GM12878 (cell line): ENCODE measurements at regions not wholly inside any gene's neighbourhood (a gene's known extent, or its start where the extent isn't known, plus 50 kb on each side); places are given as distances from the start of the nearest gene placed in this dataset.
A peak's percentile ranks its signal among the peaks of the same experiment; 100 is the strongest.

ENCODE experiments used
- ATAC-seq: fragments of 200-7000 bp; cut with Tn5 transposase; 3 replicates; pipeline ENCODE4 v1.9.1; 2020; ENCODE audit warnings: mild to moderate bottlenecking, moderate library complexity
- BruUV-seq: library from RNA; stranded (reverse); fragments of 400-500 nt; replicated peaks from 2 replicates; lab custom pipeline; 2021; lab: Mats Ljungman, UMichigan
- CTCF ChIA-PET: fragments of 300-600 bp; sonication (Branson Sonifier 250); formaldehyde crosslinking; extraction: SDS; loops from one replicate; lab custom pipeline; 2021; ENCODE audit warnings: inconsistent platforms; lab: Yijun Ruan, JAX
- POLR2A ChIA-PET: fragments of 350-600 bp; formaldehyde crosslinking; extraction: SDS; loops from one replicate; lab custom pipeline; 2021; ENCODE audit warnings: inconsistent platforms; lab: Charles Lee
- RAD21 ChIA-PET: fragments of 300-600 bp; sonication (Branson Sonifier 250); formaldehyde crosslinking; loops from one replicate; lab custom pipeline; 2023; ENCODE audit warnings: antibody characterized with exemption; ENCODE audit not compliant: unreplicated experiment; lab: Charles Lee
- SMC1A ChIA-PET: fragments of 300-600 bp; sonication (Branson Sonifier 250); formaldehyde crosslinking; loops from one replicate; lab custom pipeline; 2023; ENCODE audit not compliant: unreplicated experiment, uncharacterized antibody; lab: Charles Lee
- DNase-seq: peaks from one replicate; pipeline ENCODE4 v3.0.0-alpha.2; 2011; ENCODE audit warnings: low read depth, low spot score
- FAIRE-seq: peaks from 3 replicates; lab custom pipeline; 2011; peaks lifted over from hg19 to GRCh38; lab: Jason Lieb, UNC
- H2AFZ ChIP-seq: 2 replicates; pipeline ENCODE4 v1.6.0; 2011; ENCODE audit warnings: low read depth, low read length, control low read depth; ENCODE audit not compliant: control insufficient read depth
- H3K27ac ChIP-seq: 2 replicates; pipeline ENCODE4 v1.5.1; 2011; ENCODE audit warnings: control low read depth; ENCODE audit not compliant: control insufficient read depth, insufficient read depth
- H3K27me3 ChIP-seq, 2 experiments: replicated peaks in 1 of 2; 2 replicates each; pipeline versions ENCODE4 v1.6.0 to v1.6.1; 2011; ENCODE audit warnings: low read length in 1 of 2; ENCODE audit not compliant: control insufficient read depth in 2 of 2, insufficient read depth in 2 of 2
- H3K36me3 ChIP-seq, 2 experiments: 2 replicates each; pipeline ENCODE4 v1.5.1; 2011; ENCODE audit warnings: low read length in 1 of 2; ENCODE audit not compliant: control insufficient read depth in 2 of 2, insufficient read depth in 2 of 2
- H3K4me1 ChIP-seq: 2 replicates; pipeline ENCODE4 v1.6.1; 2011; ENCODE audit warnings: mild to moderate bottlenecking, low read length, moderate library complexity, mixed read lengths; ENCODE audit not compliant: control insufficient read depth, insufficient read depth
- H3K4me2 ChIP-seq: 2 replicates; pipeline ENCODE4 v1.6.0; 2011; ENCODE audit warnings: control low read depth; ENCODE audit not compliant: control insufficient read depth, insufficient read depth
- H3K4me3 ChIP-seq: fragments of 200-600 bp; sonication (generic); 2 replicates; pipeline ENCODE4 v1.5.1; 2016
- H3K79me2 ChIP-seq: 2 replicates; pipeline ENCODE4 v1.6.0; 2011; ENCODE audit warnings: low read length; ENCODE audit not compliant: control insufficient read depth, insufficient read depth
- H3K9ac ChIP-seq: 2 replicates; pipeline ENCODE4 v1.8.0; 2011; ENCODE audit warnings: low read length, control low read depth, mixed read lengths; ENCODE audit not compliant: control insufficient read depth, insufficient read depth
- H3K9me3 ChIP-seq: replicated peaks from 3 replicates; pipeline ENCODE4 v1.5.1; 2011; ENCODE audit warnings: mild to moderate bottlenecking, low read length; ENCODE audit not compliant: control insufficient read depth, insufficient read depth
- H4K20me1 ChIP-seq: 2 replicates; pipeline ENCODE4 v1.6.0; 2011; ENCODE audit not compliant: control insufficient read depth, insufficient read depth
- ATF3 ChIP-seq: IDR thresholded peaks from 2 replicates; pipeline ENCODE4 v1.6.1; 2011; ENCODE audit warnings: low read depth, mild to moderate bottlenecking, low read length, moderate library complexity, borderline replicate concordance; ENCODE audit errors: extremely low read depth
- BCLAF1 ChIP-seq: fragments of 450-650 bp; IDR thresholded peaks from 2 replicates; pipeline ENCODE4 v1.6.1; 2017; ENCODE audit warnings: antibody characterized with exemption, mild to moderate bottlenecking, moderate library complexity
- CBX5 ChIP-seq: sonication (generic); IDR thresholded peaks from 2 replicates; pipeline ENCODE4 v1.6.1; 2016; ENCODE audit warnings: low read depth, moderate library complexity, mild to moderate bottlenecking, inconsistent platforms
- CTCF ChIP-seq, 3 experiments: IDR thresholded peaks in 2 of 3; conservative IDR thresholded peaks in 1 of 3; 2 replicates each; pipeline ENCODE4 v1.5.1; 2011; ENCODE audit warnings: low read depth in 3 of 3, low read length in 3 of 3, mild to moderate bottlenecking in 3 of 3, control low read depth in 2 of 3, moderate library complexity in 2 of 3, inconsistent platforms in 1 of 3, mixed read lengths in 1 of 3; ENCODE audit not compliant: control insufficient read depth in 2 of 3, insufficient read depth in 1 of 3; ENCODE audit errors: extremely low read depth in 1 of 3
- HDGF ChIP-seq: fragments of 450-650 bp; IDR thresholded peaks from 2 replicates; pipeline ENCODE4 v1.6.1; 2016; ENCODE audit warnings: antibody characterized with exemption
- JUNB ChIP-seq: IDR thresholded peaks from 2 replicates; pipeline ENCODE4 v1.6.1; 2016; ENCODE audit warnings: antibody characterized with exemption, mild to moderate bottlenecking
- NR2F1 ChIP-seq: fragments of 450-650 bp; conservative IDR thresholded peaks from 2 replicates; pipeline ENCODE4 v1.6.1; 2017; ENCODE audit warnings: mild to moderate bottlenecking
- PBX3 ChIP-seq: IDR thresholded peaks from 2 replicates; pipeline ENCODE4 v1.6.1; 2011; ENCODE audit warnings: mild to moderate bottlenecking, low read depth, low read length, moderate library complexity; ENCODE audit not compliant: insufficient replicate concordance
- PML ChIP-seq: IDR thresholded peaks from 2 replicates; pipeline ENCODE4 v1.6.1; 2012; ENCODE audit warnings: low read length, inconsistent platforms
- RAD21 ChIP-seq: IDR thresholded peaks from 2 replicates; pipeline ENCODE4 v1.6.1; 2011; ENCODE audit warnings: mild to moderate bottlenecking, low read depth, low read length, moderate library complexity; ENCODE audit not compliant: insufficient read depth
- SMC3 ChIP-seq: IDR thresholded peaks from 2 replicates; pipeline ENCODE4 v1.6.1; 2011; ENCODE audit warnings: low read length, improper control_type of control experiment, borderline replicate concordance
- TARDBP ChIP-seq: IDR thresholded peaks from 2 replicates; pipeline ENCODE4 v1.6.1; 2016; ENCODE audit warnings: borderline replicate concordance
- YY1 ChIP-seq: IDR thresholded peaks from 2 replicates; pipeline ENCODE4 v1.6.1; 2011; ENCODE audit warnings: low read depth, mild to moderate bottlenecking, low read length
- ZBED1 ChIP-seq: IDR thresholded peaks from 2 replicates; pipeline ENCODE4 v1.6.1; 2016; ENCODE audit warnings: borderline replicate concordance
- ZNF207 ChIP-seq: fragments of 450-650 bp; IDR thresholded peaks from 2 replicates; pipeline ENCODE4 v1.6.1; 2014; ENCODE audit warnings: antibody characterized with exemption, mild to moderate bottlenecking, borderline replicate concordance
- ZZZ3 ChIP-seq: IDR thresholded peaks from 2 replicates; pipeline ENCODE4 v1.6.1; 2011; ENCODE audit warnings: low read depth; ENCODE audit not compliant: control insufficient read depth, insufficient read length
- WGBS: methylation state at CpG from one replicate; pipeline ENCODE4 v1.1.6; 2016; ENCODE audit warnings: low lambda C conversion rate; ENCODE audit not compliant: insufficient replicate concordance, insufficient coverage; ENCODE audit errors: missing lambda C conversion rate; 5-methylcytosine and 5-hydroxymethylcytosine counted together
- in situ Hi-C: fragments of 300-500 bp; cut with MboI; formaldehyde crosslinking; loops from 9 replicates; pipeline ENCODE4 v1.14.3; 2018; ENCODE audit warnings: mixed read lengths
- intact Hi-C: fragments of 100-400 bp; cut with micrococcal nuclease; formaldehyde crosslinking; loops from one replicate; pipeline ENCODE4 v1.14.2; 2022; ENCODE audit not compliant: unreplicated experiment

- no peak overlapping the region for H2AFZ ChIP-seq
- RAD21 ChIA-PET, result no interaction called here
- H3K36me3 ChIP-seq, result no peaks in the 10 kb centered on the region
- no peaks in the 10 kb centered on the region for H3K27me3 ChIP-seq
- peak; percentile 7 for DNase-seq
- intact Hi-C loops (loop anchor here (2.0 to 10.0 kb wide), 2 partner anchors 367 to 671 kb away; no protein-coding TSS in a partner anchor), in situ Hi-C loops (loop anchor here (25.0 kb wide), 1 partner anchor 679 kb away; no protein-coding TSS in a partner anchor)
- ATAC-seq, result peak; percentile 79
- no peak for FAIRE-seq
- no peaks in the 10 kb centered on the region for H4K20me1 ChIP-seq
- no peaks in the 10 kb centered on the region for H3K79me2 ChIP-seq
- no peak overlapping the region for H3K4me3 ChIP-seq
- no peak overlapping the region for H3K4me2 ChIP-seq
- CTCF ChIA-PET, result interaction anchor here (0.7 to 1.2 kb wide), 3 partner anchors 11 to 672 kb away, joined by 3 to 7 read pairs (median 3); no protein-coding TSS in a partner anchor
- no peak overlapping the region for H3K9ac ChIP-seq
- no peak overlapping the region for H3K27ac ChIP-seq
- SMC1A ChIA-PET, result interaction anchor here (1.1 to 1.2 kb wide), 2 partner anchors 414 to 672 kb away, joined by 3 read pairs; no protein-coding TSS in a partner anchor
- no TSS peak for BruUV-seq
- no peaks in the 10 kb centered on the region for H3K9me3 ChIP-seq
- POLR2A ChIA-PET, result no interaction called here
- 2% methylated on average over 2 of the region's 2 CpGs for WGBS
- H3K4me1 ChIP-seq, result no peaks in the 10 kb centered on the region
- TF ChIP-seq ATF3 (no peak), CTCF (IDR thresholded peaks at IDR 0.05 in 2 of 3, conservative IDR thresholded peaks at IDR 0.05 in 1 of 3; ENCODE audit: control insufficient read depth in 2 of 3, extremely low read depth in 1 of 3, insufficient read depth in 1 of 3, low read depth in 3 of 3, low read length in 3 of 3) (peak; percentile 18 to 58 (median 32); a peak in 3 of 6 replicates), ZZZ3 (no peak), PML (no peak), SMC3 (peak; percentile 43; the same call in 1 of the 2 replicates), NR2F1 (no peak), JUNB (no peak), PBX3 (no peak), BCLAF1 (no peak), ZBED1 (no peak), TARDBP (no peak), ZNF207 (no peak), RAD21 (peak; percentile 63), YY1 (0 out of 2 replicates have a peak, but pooled peaks have one; percentile 28), CBX5 (no peak), HDGF (no peak)
Measured at GRCh38 chr1:102191723-102192122, 195.0 kb upstream of the OLFM3 start.
